ENCODE measurements at regions not wholly inside any gene's neighbourhood (a gene's known extent, or its start where the extent isn't known, plus 50 kb on each side); places are given as distances from the start of the nearest gene placed in this dataset.

- no peak for TF ChIP-seq CTCF (IDR thresholded peaks at IDR 0.05; ENCODE audit: unreplicated experiment)
- H3K9me3 Mint-ChIP-seq (ENCODE audit: unreplicated experiment), result no peaks in the 10 kb centered on the region
- intact Hi-C loops (cut with micrococcal nuclease), result no loop called here
- BruUV-seq (replicated peaks), result no TSS peak
- H3K36me3 Mint-ChIP-seq (ENCODE audit: insufficient read depth, unreplicated experiment), result no peaks in the 10 kb centered on the region
- H3K27me3 Mint-ChIP-seq (ENCODE audit: insufficient read depth, unreplicated experiment), result no peaks in the 10 kb centered on the region
- POLR2A ChIA-PET, result interaction anchor here (0.6 kb wide), 1 partner anchor 175 kb away, joined by 4 read pairs; no protein-coding TSS in a partner anchor
- CTCF ChIA-PET, result interaction anchor here (0.6 to 1.4 kb wide), 4 partner anchors 14 to 303 kb away, joined by 3 to 6 read pairs (median 4); no protein-coding TSS in a partner anchor
- no peak overlapping the region for H3K4me3 Mint-ChIP-seq (ENCODE audit: unreplicated experiment)
- no peaks in the 10 kb centered on the region for H3K4me1 Mint-ChIP-seq (ENCODE audit: insufficient read depth, unreplicated experiment)
- H3K27ac Mint-ChIP-seq (ENCODE audit: low read depth, unreplicated experiment), result no peak overlapping the region
- no peak for DNase-seq (ENCODE audit: unreplicated experiment)
Observed at GRCh38 chr7:28323833-28324232, 88.5 kb upstream of the CREB5 start.

GRCh38 chr7:28328146-28328545 is 84.2 kb upstream of the CREB5 start:
- intact Hi-C loops (cut with micrococcal nuclease), result no loop called here
- no peak for TF ChIP-seq CTCF (IDR thresholded peaks at IDR 0.05; ENCODE audit: unreplicated experiment)
- peak overlapping the region; percentile 33 for H3K27ac Mint-ChIP-seq (ENCODE audit: low read depth, unreplicated experiment)
- peaks cover 6% of the 10 kb centered on the region for H3K4me1 Mint-ChIP-seq (ENCODE audit: insufficient read depth, unreplicated experiment)
- ChIA-PET CTCF (interaction anchor here (0.6 kb wide), 1 partner anchor 26 kb away, joined by 3 read pairs; no protein-coding TSS in a partner anchor), POLR2A (no interaction called here)
- H3K4me3 Mint-ChIP-seq (ENCODE audit: unreplicated experiment), result no peak overlapping the region
- H3K36me3 Mint-ChIP-seq (ENCODE audit: insufficient read depth, unreplicated experiment), result no peaks in the 10 kb centered on the region
- no TSS peak for BruUV-seq (replicated peaks)
- peaks cover under 1% of the 10 kb centered on the region for H3K9me3 Mint-ChIP-seq (ENCODE audit: unreplicated experiment)
- H3K27me3 Mint-ChIP-seq (ENCODE audit: insufficient read depth, unreplicated experiment), result no peaks in the 10 kb centered on the region
- peak; percentile 15 for DNase-seq (ENCODE audit: unreplicated experiment)

- ChIA-PET CTCF (interaction anchor here (0.6 to 0.9 kb wide), 3 partner anchors 22 to 511 kb away, joined by 3 to 6 read pairs (median 4); no protein-coding TSS in a partner anchor), POLR2A (interaction anchor here (1.2 to 1.4 kb wide), 2 partner anchors 28 to 30 kb away, joined by 5 to 6 read pairs; no protein-coding TSS in a partner anchor)
Observed at GRCh38 chr7:28328822-28329660, 83.3 kb upstream of the CREB5 start.

More at GRCh38 chr7:28328822-28329660, 83.3 kb upstream of the CREB5 start:
- no peak for TF ChIP-seq CTCF (IDR thresholded peaks at IDR 0.05; ENCODE audit: unreplicated experiment)
- Mint-ChIP-seq H3K4me3 (ENCODE audit: unreplicated experiment) (no peak overlapping the region), H3K9me3 (ENCODE audit: unreplicated experiment) (peaks cover 7% of the 10 kb centered on the region), H3K27me3 (ENCODE audit: insufficient read depth, unreplicated experiment) (no peaks in the 10 kb centered on the region), H3K36me3 (ENCODE audit: insufficient read depth, unreplicated experiment) (no peaks in the 10 kb centered on the region), H3K27ac (ENCODE audit: low read depth, unreplicated experiment) (no peak overlapping the region), H3K4me1 (ENCODE audit: insufficient read depth, unreplicated experiment) (peaks cover 6% of the 10 kb centered on the region)
- no TSS peak for BruUV-seq (replicated peaks)
- no peak for DNase-seq (ENCODE audit: unreplicated experiment)
- intact Hi-C loops (cut with micrococcal nuclease), result no loop called here

All from MCF 10A (cell line).